ENCODE measurements at regions not wholly inside any gene's neighbourhood (a gene's known extent, or its start where the extent isn't known, plus 50 kb on each side); places are given as distances from the start of the nearest gene placed in this dataset.
"Not testable (repeated sequence)": the region's sequence is repeated elsewhere in the genome, so short reads cannot be mapped to it uniquely, and the experiment has no call there.

DNA sequence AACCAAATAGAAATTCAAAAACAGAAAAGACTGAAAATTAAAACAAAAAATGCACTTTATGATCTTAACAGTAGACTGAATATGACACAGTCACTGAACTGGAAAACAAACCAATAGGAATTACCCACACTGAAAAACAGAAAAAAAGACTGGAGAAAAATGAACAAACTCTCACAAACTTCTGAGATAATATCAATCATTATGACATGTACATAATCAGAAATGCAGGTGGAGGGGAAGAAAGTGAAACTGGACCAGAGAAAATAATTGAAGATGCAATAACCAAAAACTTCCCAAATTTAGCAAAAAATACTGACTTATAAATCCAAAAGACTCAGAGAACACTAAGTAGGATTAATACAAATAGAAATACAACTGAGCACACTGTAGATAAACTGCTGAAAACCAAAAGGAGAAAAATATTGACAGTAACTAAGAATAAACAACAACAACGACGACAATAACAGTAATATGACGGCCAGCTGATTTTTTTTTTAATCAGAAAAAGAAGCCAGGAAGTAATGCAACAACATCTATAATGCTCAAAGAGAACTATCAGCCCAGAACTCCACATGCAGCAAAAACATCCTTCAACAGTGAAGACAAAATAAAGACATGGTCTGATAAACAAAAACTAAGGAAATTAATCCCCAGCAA lies 108.1 kb downstream of the ZFAND4 start:
- DNase-seq, result no peak

GRCh38 chr10:45561952-45562351 lies 110.6 kb downstream of the ZFAND4 start:
- no peak for DNase-seq

- DNase-seq, result no peak
Measured at GRCh38 chr10:45560262-45560661, 112.3 kb downstream of the ZFAND4 start.

DNA sequence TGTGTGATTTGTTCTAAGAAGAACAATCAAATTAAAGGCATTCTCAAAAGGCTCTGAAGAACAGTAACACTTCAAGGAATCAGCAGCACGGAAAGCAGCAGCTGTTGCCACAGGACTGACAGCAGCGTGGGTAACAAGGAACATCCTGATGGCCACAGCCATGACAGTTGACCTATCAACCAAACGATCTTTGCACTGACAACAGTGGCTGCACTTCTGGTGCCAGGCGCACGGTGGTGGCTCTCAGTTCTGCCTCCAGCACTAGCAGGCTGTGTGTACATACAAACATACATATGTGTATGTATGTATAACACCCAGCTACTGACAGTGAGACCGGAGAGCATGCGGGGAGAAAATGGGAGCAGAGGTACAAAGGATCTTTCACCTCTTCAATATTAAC lies 114.1 kb downstream of the ZFAND4 start:
- DNase-seq, result no peak

DNA sequence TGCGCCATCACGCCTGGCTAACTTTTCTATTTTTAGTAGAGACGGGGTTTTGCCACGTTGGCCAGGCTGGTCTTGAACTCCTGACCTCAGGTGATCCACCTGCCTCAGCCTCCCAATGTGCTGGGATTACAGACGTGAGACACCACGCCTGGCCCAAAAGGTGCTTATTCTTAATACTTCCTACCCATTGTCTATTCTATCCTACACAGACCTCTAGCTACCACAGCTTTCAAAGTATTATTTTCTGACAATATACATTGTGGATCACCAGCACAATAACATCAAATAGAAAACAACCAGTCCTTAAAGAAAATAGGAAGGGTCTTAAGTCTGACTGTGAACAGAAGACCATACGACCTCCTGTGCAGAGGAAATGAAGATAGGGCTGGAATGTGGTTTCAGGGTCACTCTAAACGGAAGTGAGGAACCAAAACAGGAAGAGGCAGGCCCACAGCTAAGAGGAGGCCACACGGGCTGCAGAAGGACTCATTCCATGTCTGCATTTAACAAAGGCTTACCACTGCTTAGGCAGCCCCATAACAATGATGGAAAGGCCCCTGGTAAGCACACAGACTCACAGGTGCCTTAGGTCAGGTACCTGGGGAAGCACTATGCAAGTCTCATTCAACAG lies 115.2 kb downstream of the ZFAND4 start:
- DNase-seq, result peak in 1 of 2 donors; percentile 63

GRCh38 chr10:45555795-45556194 lies 116.8 kb downstream of the ZFAND4 start:
- DNase-seq, result no peak

- not testable (repeated sequence) for DNase-seq
Measured at GRCh38 chr10:45555332-45555731, 117.2 kb downstream of the ZFAND4 start.

- DNase-seq, result no peak
Measured at GRCh38 chr10:45553613-45554012, 119.0 kb downstream of the ZFAND4 start.

GRCh38 chr10:45553155-45553554 lies 119.4 kb downstream of the ZFAND4 start:
- DNase-seq, result no peak

DNA sequence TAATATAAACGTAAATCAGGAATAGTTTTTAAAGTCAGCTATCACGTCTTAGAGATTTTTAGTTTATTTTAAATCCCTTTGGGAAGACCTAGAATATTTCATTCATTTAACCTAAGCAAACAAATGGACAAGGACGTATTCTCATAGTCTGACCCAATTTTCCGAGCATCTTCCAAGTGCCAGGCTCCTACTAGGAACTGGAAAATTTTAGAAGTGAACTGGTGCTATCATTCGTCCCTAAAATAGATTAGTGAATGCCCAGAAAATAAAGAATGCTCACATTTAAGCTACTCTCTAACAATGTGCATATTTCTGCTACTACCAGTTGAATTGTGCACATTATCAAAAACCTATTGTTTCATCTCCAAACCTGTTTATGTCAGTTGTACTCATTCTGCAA lies 120.1 kb downstream of the ZFAND4 start:
- no peak for DNase-seq

- DNase-seq, result no peak
Measured at GRCh38 chr10:45550903-45551786, 121.4 kb downstream of the ZFAND4 start.

GRCh38 chr10:45548068-45548467 lies 124.5 kb downstream of the ZFAND4 start:
- no peak for DNase-seq

DNA sequence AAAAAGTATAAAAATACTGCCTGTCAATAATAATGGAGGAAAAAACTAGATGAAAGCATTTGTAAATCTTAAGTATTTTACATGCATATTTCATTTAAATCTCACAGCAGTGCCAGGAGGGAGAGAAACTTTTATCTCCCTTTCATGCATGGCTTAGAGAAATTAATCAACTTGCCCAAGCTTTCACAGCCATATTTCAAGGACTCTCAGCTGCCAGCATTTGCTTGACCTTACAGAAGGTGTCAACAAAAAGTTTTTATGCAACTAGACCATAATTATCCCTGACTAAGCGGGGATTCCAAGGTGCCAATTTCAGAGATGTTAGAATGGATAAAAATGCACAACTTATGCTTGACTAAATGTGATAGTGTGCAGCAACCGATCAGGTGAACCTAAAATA lies 125.4 kb downstream of the ZFAND4 start:
- DNase-seq, result no peak

DNA sequence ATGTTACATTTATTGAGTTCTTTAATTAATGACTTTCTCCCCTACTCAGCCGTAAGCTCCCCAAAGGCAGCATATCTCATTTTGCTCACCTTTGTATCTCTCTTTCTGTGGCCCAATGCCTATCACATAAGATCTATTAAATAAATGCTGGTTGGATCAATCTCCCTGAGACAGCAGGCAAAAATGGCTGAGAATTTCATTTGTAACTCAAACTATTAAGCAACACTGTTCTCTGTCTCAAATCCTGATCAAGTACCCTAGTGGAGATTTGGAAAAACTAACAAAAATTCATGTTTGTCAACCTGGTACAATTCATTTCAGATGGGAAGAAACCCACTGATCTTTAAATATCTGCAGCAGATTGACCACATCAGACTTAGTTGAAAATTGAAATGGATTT lies 127.4 kb downstream of the ZFAND4 start:
- no peak for DNase-seq

DNA sequence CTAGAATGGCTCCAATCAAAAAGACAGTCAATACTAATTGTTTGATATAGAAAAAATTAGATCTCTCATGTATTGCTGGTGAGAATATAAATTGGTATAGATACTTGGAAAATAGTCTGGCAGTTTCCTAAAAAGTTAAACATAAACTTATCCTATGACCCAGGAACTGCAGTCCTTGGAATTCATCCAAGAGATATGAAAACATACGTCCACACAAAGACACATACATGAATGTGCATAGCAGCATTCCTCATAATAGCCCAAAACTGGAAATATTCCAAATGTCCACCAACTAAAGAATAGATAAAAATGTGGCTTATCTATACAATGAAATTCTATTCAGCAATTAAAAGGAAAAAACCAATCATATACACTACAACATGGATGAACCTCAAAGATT lies 128.4 kb downstream of the ZFAND4 start:
- no peak for DNase-seq

DNA sequence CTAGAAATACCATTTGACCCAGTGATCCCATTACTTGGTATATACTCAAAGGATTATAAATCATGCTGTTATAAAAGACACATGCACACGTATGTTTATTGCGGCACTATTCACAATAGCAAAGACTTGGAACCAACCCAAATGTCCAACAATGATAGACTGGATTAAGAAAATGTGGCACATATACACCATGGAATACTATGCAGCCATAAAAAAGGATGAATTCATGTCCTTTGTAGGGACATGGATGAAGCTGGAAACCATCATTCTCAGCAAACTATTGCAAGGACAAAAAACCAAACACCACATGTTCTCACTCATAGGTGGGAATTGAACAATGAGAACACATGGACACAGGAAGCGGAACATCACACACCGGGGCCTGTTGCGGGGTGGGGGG lies 131.5 kb downstream of the ZFAND4 start:
- not testable (repeated sequence) for DNase-seq

- DNase-seq, result not testable (repeated sequence)
Measured at GRCh38 chr10:45540589-45540988, 132.0 kb downstream of the ZFAND4 start.

DNA sequence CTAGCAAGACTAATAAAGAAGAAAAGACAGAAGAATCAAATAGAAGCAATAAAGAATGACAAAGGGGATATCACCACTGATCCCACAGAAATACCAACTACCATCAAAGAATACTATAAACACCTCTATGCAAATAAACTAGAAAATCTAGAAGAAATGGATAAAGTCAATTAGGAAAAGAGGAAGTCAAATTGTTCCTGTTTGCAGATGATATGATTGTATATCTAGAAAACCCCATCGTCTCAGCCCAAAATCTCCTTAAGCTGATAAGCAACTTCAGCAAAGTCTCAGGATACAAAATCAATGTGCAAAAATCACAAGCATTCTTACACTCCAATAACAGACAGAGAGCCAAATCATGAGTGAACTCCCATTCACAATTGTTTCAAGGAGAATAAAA lies 133.0 kb downstream of the ZFAND4 start:
- not testable (repeated sequence) for DNase-seq

GRCh38 chr10:45534572-45534971 lies 138.0 kb downstream of the ZFAND4 start:
- no peak for DNase-seq

GRCh38 chr10:45532480-45532879 lies 140.1 kb downstream of the ZFAND4 start:
- no peak for DNase-seq

DNA sequence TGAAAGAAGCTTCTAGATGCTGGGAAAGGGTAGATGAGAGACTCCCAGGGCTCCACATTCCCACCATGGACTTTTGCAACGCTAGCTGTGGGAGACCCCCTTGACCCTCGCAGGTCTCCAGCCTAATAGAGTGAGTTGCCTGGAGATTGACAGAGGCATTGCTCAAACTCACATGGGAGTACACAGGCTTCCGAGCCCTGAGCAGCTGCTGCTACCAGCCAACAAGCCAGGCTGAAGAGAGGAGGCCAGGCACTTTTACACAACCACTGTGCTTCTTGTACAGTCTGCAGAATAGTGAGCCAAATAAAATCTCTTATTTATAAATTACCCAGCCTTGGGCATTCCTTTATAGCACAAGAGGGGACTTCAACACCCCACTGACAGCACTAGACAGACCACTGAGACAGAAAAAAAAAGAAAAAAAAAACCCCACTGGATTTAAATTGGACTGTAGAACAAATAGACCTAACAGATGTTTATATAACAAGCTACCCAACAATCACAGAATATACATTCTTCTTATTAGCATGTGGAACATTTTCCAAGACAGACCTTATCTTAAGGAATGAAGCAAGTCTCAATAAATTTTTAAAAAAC lies 146.2 kb downstream of the ZFAND4 start:
- DNase-seq, result no peak

- no peak for DNase-seq
Measured at GRCh38 chr10:45520476-45520875, 146.5 kb downstream of the ALOX5 start.

DNA sequence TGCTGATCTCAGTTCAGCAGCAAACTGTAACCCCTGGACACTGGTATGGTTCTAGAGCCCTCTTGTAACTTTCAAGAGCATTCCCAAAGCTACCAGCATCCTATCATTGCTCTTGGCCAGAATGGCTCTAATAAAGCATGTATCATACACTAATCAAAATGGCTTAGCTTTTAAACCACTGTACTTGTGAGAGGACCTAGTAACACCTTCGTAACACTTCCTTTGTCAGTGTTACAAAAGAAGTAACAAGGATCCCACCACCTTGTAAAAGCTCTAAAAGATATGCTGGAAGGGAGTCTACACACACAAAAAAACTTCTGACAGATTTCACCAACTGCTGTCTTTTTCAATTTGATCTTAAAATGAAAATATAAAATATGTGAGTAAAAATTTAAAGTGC lies 144.7 kb downstream of the ALOX5 start:
- no peak for DNase-seq

DNA sequence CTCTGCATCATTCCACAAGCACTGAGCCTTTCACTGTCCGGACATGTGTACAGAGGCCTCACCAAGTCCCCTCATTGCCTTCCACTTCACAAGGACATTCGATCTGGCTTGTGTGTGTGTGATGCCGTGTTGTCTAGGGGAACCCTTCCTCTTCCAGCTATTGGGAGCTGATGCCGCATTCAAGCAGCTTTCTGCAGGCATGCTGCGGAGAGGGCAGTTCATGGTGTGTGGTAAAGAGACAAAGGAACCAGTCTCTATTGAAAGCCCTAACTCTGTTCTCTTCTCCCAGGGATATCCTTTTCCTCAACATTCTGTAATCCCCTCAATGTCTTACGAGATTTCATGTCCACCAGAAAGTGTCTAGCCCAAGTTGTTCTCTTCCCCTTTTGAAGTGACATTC lies 141.6 kb downstream of the ALOX5 start:
- DNase-seq, result no peak

Data from bone marrow (tissue), 2 donors.